ENCODE measurements at regions not wholly inside any gene's neighbourhood (a gene's known extent, or its start where the extent isn't known, plus 50 kb on each side); places are given as distances from the start of the nearest gene placed in this dataset.

- DNase-seq (ENCODE audit: low read depth) = no peak
- in situ Hi-C loops (cut with HindIII; ENCODE audit: low sequenced_read_pairs) = no loop called here
- H3K4me3 ChIP-seq (ENCODE audit: low read depth, low read length) = no peak overlapping the region
- TF ChIP-seq CTCF (IDR thresholded peaks at IDR 0.05; ENCODE audit: low read depth, low read length, missing control alignments) = no peak
Measured at GRCh38 chr1:106278716-106279115, 777.8 kb upstream of the PRMT6 start.

- in situ Hi-C loops (cut with HindIII; ENCODE audit: low sequenced_read_pairs) = no loop called here
Measured at GRCh38 chr1:106289265-106289928, 767.1 kb upstream of the PRMT6 start.

GRCh38 chr1:106290805-106291501, 765.5 kb upstream of the PRMT6 start:
- in situ Hi-C loops (cut with HindIII; ENCODE audit: low sequenced_read_pairs) = no loop called here
- no peak overlapping the region for H3K4me3 ChIP-seq (ENCODE audit: low read depth, low read length)
- no peak for DNase-seq (ENCODE audit: low read depth)
- no peak for TF ChIP-seq CTCF (IDR thresholded peaks at IDR 0.05; ENCODE audit: low read depth, low read length, missing control alignments)

More at GRCh38 chr1:106289265-106289928, 767.1 kb upstream of the PRMT6 start:
- H3K4me3 ChIP-seq (ENCODE audit: low read depth, low read length) = no peak overlapping the region
- no peak for TF ChIP-seq CTCF (IDR thresholded peaks at IDR 0.05; ENCODE audit: low read depth, low read length, missing control alignments)
- DNase-seq (ENCODE audit: low read depth) = no peak

- no peak for DNase-seq (ENCODE audit: low read depth)
- H3K4me3 ChIP-seq (ENCODE audit: low read depth, low read length) = no peak overlapping the region
- in situ Hi-C loops (cut with HindIII; ENCODE audit: low sequenced_read_pairs) = no loop called here
- no peak for TF ChIP-seq CTCF (IDR thresholded peaks at IDR 0.05; ENCODE audit: low read depth, low read length, missing control alignments)
Measured at GRCh38 chr1:106292130-106292529, 764.3 kb upstream of the PRMT6 start.

- DNase-seq (ENCODE audit: low read depth) = no peak
- TF ChIP-seq CTCF (IDR thresholded peaks at IDR 0.05; ENCODE audit: low read depth, low read length, missing control alignments) = no peak
- in situ Hi-C loops (cut with HindIII; ENCODE audit: low sequenced_read_pairs) = no loop called here
- H3K4me3 ChIP-seq (ENCODE audit: low read depth, low read length) = no peak overlapping the region
Measured at GRCh38 chr1:106296431-106296830, 760.0 kb upstream of the PRMT6 start.

- no peak overlapping the region for H3K4me3 ChIP-seq (ENCODE audit: low read depth, low read length)
- DNase-seq (ENCODE audit: low read depth) = no peak
- no peak for TF ChIP-seq CTCF (IDR thresholded peaks at IDR 0.05; ENCODE audit: low read depth, low read length, missing control alignments)
- in situ Hi-C loops (cut with HindIII; ENCODE audit: low sequenced_read_pairs) = no loop called here
Measured at GRCh38 chr1:106304106-106304505, 752.4 kb upstream of the PRMT6 start.
